Omental fat pad (tissue), 3 donors: ENCODE measurements at regions not wholly inside any gene's neighbourhood (a gene's known extent, or its start where the extent isn't known, plus 50 kb on each side); places are given as distances from the start of the nearest gene placed in this dataset.

Source experiments
- ATAC-seq: fragments of 150-250 bp; one replicate; pipeline ENCODE4 v1.9.1; 2016; ENCODE audit warnings: mild to moderate bottlenecking, moderate library complexity; ENCODE audit not compliant: low FRiP score
- DNase-seq: peaks from one replicate; pipeline ENCODE4 v3.0.0-alpha.2; 2019; ENCODE audit warnings: low spot score
- TF ChIP-seq, protein P1 (sequence below), 3 donors: fragments of 450-650 bp; IDR thresholded peaks; one replicate each; pipeline ENCODE4 v1.5.1; 2016 to 2017; ENCODE audit warnings: antibody characterized with exemption in 3 of 3, mild to moderate bottlenecking in 3 of 3, moderate library complexity in 2 of 3

GRCh38 chr5:167346461-167346860 is 945.0 kb upstream of the WWC1 start:
- ATAC-seq (no peak), DNase-seq (no peak)
- TF ChIP-seq, protein P1, sequence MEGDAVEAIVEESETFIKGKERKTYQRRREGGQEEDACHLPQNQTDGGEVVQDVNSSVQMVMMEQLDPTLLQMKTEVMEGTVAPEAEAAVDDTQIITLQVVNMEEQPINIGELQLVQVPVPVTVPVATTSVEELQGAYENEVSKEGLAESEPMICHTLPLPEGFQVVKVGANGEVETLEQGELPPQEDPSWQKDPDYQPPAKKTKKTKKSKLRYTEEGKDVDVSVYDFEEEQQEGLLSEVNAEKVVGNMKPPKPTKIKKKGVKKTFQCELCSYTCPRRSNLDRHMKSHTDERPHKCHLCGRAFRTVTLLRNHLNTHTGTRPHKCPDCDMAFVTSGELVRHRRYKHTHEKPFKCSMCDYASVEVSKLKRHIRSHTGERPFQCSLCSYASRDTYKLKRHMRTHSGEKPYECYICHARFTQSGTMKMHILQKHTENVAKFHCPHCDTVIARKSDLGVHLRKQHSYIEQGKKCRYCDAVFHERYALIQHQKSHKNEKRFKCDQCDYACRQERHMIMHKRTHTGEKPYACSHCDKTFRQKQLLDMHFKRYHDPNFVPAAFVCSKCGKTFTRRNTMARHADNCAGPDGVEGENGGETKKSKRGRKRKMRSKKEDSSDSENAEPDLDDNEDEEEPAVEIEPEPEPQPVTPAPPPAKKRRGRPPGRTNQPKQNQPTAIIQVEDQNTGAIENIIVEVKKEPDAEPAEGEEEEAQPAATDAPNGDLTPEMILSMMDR (IDR thresholded peaks at IDR 0.05) = no peak

- TF ChIP-seq, protein P1 (IDR thresholded peaks at IDR 0.05) = no peak
- no peak for DNase-seq
- ATAC-seq = no peak
These were observed 943.1 kb upstream of the WWC1 start for GRCh38 chr5:167348251-167348926.

GRCh38 chr5:167348980-167349379 is 942.5 kb upstream of the WWC1 start:
- no peak for ATAC-seq
- no peak for DNase-seq
- TF ChIP-seq, protein P1 (IDR thresholded peaks at IDR 0.05) = no peak

DNA sequence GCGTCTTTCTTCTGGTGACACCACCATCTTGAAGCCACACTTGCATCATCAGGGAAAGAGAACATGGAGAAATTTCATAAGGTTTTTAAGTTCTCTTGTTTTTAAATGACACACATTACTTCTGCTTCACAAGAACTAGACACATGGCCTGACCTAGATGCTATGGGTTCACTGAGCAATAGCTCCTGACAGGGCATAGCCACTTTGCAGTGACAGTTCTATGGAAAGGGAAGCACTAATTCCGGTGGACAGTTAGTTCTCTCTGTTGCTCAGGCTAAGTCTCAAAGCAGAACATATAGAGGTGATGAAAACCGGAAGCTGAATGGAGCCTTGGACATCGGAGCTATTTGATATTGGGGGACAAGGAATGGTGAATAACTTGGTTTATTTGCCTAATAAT is 940.1 kb upstream of the WWC1 start:
- no peak for ATAC-seq
- DNase-seq = no peak
- TF ChIP-seq, protein P1 (IDR thresholded peaks at IDR 0.05) = no peak

DNA sequence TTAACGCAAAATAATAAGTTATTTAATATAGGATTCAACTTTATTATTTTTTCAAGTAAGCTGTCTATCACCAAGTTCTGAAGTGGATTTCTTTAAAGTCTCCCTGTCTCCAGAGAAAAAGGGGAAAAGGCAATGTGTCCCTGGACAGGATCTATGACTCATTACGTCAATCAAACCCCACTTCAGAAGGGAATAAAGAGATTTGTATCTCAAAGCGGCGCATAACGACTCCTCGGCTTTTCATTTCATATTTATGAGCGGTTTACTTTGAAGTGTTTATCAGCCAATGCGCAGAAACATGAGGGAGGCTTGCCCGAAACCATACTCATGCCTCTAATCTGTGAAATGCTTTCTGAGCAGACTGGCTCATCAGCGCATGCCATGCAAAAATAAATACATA is 938.6 kb upstream of the WWC1 start:
- TF ChIP-seq, protein P1 (IDR thresholded peaks at IDR 0.05) = no peak
- ATAC-seq = no peak
- no peak for DNase-seq

GRCh38 chr5:167355346-167355745 is 936.1 kb upstream of the WWC1 start:
- DNase-seq = no peak
- no peak for ATAC-seq
- TF ChIP-seq, protein P1 (IDR thresholded peaks at IDR 0.05) = no peak

- TF ChIP-seq, protein P1 (IDR thresholded peaks at IDR 0.05) = no peak
- ATAC-seq (peak; percentile 89), DNase-seq (no peak)
These were observed 935.1 kb upstream of the WWC1 start for GRCh38 chr5:167356374-167356773.
